NCI-H187 treated with DMSO at 0.1 percent for 48 hours (cell line): ENCODE measurements at regions not wholly inside any gene's neighbourhood (a gene's known extent, or its start where the extent isn't known, plus 50 kb on each side); places are given as distances from the start of the nearest gene placed in this dataset.

ENCODE experiments used
- DNase-seq: peaks from one replicate; lab custom pipeline; 2025; lab: John Stamatoyannopoulos, UW

DNA sequence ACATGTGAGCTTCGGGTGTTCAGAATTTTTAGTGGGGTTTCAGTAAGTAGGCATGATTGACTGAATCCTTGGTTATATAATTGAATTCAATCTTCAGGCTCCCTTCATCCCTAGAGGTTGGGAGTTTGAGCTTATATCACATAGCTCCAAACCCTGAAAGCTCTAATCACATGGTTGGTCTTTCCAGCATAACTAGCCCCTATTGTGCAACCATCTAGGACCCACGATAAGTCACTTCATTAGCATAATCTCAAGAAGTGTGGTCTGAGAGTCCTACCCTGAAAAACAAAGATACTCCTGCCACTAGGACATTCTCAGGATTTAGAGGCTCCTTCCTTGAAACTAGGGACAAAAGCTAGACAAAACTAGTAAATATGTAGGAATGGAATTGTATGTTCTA is 348.9 kb upstream of the CBLB start:
- DNase-seq, result no peak

DNA sequence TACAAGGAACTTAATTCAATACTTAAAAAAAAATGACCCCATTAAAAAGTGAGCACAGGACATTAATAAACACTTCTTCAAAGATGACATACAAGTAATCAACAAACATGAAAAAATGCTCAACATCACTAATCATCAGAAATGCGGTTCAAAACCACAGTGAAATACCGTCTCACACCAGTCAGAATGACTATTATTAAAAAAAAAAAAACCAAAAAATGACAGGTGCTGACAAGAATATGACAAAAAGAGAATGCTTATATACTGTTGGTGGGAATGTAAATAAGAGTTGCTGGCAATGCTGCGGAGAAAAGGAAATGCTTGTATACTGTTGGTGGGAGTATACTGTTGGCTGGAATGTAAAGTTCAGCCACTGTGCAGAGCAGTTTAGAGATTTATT is 358.3 kb upstream of the CBLB start:
- no peak for DNase-seq

DNA sequence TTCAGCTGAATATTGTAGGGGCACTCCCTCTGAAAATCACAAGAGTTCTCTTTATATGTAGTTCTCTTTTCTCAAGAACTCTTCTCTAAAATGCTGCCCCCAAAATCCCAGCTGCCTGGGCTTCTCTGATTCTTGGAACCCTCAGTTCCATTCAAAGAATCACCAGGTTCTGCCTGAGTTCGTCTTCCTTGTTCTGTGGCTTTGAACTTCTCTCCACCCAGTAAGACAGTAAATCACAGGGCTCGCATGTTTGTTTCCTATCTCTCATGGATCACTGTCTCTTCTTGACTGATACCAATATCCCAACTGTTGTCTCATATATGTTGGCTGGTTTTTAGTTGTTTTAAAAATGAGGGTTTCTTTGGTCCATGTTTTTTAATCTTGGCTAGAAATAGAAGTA is 359.5 kb upstream of the CBLB start:
- no peak for DNase-seq

DNA sequence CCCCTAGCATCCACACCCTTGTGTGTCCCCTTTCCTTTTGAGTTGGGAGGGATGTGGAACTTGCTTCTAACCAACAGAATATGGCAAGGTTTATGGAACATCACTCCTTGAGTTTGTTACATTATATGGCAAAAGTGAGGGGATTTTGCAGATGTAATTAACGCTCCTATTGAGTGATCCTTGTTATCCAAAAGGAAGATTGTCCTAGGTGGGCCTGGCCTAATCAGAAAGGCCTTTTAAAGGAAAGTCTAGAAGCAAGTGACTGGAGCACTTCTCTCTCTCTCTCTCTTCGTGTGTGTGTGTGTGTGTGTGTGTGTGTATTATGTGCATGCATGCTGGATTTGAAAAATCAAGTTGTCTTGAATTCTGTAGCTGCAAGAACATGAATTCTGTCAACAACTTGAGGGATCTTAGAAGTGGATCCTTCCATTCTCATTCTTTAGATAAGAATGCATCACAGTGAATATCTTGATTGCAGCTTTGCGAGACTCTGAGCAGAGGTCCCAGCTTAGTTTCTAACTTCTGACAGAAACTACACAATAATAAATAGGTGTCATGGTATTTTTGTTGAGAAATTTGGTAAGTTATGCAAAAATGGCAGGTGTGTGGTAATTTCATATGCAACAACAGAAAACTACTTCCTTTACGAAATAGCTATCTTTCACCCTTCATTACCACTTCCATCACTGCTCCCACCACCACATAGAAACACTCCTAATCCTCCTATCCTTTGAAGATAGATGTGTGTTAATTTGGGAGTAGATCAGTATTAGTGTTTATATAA is 360.9 kb upstream of the CBLB start:
- no peak for DNase-seq

DNA sequence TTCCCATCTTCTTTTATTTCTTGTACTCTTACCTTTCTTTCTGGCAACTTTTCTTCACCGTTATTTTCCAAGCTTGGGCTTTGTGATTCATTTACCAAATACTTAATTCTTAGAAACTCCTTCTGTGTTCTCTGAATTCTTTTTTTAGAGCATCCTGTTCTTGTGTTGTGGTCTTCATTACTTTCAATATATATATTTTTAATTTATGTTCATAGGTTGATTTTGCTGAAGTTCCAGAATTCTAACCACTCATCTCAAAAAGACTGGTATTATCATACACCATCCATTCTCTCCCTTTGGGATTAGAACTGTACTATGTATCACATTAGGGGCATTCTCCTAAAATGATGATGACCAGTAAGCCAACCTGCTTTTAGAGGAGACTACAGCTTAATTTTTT is 362.3 kb upstream of the CBLB start:
- no peak for DNase-seq

DNA sequence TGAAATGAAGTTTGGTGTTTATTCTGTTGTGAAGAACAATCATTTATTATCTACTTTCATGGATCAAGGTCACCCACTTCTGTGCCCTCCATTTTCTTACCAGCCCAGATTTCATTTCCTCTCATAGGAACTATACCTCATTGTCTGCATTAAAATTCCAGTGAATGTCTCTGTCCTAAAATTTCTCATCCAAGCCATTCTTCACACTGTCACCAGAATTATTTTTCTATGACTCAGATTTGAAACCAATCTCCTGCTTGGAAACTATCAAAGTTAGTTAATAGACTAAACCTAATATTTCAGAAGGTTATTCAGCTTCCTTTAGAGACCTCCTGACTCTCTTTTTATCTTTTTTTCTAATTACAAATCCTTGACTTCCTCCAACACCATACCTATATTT is 364.1 kb upstream of the CBLB start:
- no peak for DNase-seq

DNA sequence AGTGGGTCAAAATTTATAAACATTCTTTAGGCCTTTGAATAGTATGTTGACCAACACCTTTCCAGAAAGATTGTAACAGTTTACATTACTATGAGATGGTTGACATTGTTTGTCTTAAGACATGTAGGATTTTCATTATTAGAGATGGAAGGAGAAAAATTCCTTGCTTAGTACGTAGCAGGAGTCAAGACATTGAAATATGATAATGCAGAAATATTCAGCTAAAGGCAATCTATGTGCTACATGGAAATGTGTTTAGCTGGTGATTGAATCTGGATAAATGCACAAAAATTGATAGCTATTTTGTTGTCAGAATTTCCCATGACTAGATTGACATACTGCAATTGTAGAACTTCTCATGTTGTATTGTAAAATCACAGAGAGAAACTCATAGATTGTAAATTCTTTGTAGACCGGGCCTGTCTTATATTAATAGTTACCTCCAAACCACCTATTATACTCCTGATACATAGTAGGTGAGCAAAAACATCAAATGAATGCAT is 370.4 kb upstream of the CBLB start:
- no peak for DNase-seq

DNA sequence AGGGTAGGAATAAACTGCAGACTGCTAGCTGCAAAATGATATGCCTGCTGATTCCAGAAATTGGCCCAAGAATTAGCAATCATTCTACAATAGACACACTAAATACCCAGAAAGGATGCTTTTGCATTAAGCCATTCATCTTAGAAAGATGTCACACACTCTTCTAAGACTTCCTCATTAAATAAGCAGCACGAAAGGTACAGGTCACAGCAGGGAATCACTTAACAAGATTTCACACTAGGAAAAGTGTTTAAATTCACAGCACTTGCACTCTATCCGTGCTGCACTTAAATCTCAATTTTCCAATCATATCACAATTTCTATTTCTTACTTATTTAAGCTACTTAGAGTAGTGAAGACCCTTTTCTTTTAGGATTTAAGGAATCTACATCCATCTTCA is 372.8 kb upstream of the CBLB start:
- no peak for DNase-seq

DNA sequence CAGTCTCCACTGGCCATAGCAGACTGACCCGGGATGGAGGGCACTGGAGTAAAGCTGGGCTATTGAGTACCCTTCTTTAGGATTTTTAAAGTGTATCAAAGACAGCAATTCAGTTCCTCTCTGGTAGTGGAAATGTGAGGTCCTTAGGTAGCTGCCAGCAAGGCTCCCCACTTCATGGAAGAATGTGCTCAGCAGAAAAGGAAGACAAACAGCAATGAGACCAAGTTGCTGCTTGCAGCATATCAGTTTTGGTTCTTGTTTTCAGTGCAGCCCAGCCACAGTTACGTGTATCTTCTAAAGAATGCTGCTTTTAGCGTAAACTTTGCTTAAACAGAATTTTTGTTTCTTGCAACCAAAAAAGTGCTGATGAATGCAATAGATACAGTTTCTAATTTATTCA is 374.0 kb upstream of the CBLB start:
- DNase-seq, result no peak

DNA sequence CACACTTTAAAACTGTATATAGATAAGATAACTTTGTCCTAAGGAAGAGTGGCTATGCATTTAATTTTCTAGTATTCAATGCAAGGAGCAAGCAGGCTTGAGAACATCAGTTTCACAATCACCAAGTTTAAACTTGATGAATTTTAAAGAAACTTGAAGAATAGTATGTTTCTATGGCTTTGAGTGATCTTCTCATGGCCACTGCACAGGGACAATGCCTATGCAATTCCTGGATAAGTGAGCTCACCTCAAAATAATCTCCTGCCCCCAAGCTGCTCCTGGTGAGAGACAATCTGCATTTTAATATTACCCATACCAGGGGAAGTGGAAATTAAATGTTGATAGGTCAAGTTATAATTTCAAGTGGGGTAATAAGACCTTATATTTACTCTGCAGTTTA is 376.6 kb upstream of the CBLB start:
- no peak for DNase-seq

DNA sequence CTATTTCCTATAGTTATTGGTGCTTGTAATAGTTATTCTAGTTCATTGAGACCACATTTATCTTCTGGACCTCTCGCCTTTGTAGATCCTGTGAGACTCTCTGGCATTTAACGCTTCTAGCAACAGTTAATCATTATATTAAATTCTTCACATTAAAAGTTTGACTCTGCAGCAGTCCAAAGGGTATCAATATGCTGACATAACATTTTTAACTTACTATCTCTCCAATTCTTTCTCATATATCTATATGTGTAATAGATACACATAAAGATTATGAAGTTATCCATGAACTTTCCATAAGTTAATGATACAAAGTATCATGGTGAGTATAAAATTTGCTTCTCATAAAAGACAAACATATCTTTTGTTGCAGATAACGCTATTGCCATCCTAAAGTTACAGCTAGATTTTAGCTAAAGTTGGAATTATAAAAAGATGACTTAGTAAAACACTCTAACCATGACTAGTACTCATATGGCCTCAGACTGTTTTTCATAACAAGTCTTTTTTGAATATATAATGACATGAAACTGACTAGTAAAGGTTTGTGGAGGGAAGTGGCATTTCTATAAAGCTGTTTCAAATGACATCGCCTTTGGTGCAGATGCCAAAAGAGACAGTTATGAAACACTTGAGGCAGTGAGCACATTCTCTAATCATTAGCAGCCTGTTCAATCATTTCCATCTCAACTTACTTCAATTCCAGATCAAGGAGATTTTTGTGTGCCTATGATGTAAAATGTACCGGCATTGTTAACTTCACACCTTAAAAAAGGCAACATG is 379.3 kb upstream of the CBLB start:
- DNase-seq, result no peak

DNA sequence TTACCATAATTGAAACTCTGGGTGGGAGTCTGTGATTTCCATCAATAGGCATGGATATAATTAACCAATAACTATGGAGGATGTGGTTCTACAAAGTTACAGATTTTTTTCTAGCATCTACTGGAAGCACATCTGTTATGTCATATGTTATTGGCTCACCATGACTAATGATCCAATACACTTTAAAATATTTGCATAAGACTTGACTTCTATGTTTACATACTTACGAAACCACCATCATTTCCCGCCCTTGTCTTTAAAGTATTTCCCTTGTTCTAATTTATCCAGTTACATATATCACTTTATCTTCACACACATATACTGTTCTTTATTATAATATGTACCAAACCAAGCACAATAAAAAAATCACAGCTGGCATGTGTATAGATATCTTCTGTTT is 380.3 kb upstream of the CBLB start:
- no peak for DNase-seq

DNA sequence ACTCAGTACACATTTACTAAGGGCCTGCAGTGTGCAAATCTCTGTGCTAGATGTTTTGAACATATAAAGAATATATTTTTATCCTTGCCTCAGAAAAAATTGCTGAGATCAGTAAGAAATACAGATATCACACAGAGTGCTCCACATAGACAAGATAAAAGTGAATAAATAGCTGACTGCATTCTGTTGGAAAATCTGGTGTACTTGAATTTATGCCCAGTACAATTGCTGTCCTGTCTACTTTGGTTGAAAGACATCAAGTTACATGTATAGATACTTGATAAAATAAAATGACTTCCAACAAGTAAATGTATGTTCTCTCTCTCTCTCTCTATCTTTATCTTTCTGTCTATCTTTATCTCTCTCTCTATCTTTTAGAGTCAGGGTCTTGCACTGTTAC is 381.2 kb upstream of the CBLB start:
- DNase-seq, result no peak

DNA sequence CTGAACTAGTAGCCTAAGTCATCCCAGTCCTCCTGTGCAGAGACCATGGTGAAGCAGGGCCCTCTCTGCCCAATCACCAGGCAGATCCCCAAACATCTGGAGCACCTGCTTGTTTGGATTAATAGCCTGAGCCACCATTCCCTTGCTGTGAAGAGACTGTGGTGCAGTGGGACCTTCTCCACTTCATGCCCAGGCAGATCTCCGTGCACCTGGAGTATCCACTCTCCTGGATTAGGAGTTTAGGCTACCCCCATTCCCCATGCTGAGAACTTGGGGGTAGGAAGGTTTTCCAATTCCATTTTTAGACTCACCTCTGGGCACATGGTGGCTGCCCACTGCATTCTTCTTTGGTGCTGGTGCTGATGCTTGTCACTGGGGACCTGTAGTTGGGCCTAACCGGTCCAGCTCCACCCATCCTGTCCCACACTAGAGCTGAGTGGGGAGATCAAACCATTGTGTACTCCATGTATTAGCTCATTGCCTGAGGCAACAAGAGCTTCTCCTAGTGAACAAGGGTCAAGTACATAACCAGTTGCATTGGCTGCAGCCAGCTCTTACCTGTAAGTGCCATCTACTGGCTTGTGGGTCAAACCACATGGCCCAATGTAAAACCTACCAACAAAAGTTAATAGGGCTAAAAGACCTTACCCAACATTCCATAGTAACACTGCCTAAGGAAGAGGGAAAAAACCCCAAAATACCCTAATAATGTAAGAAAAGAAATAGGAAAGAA is 382.5 kb upstream of the CBLB start:
- DNase-seq, result no peak

DNA sequence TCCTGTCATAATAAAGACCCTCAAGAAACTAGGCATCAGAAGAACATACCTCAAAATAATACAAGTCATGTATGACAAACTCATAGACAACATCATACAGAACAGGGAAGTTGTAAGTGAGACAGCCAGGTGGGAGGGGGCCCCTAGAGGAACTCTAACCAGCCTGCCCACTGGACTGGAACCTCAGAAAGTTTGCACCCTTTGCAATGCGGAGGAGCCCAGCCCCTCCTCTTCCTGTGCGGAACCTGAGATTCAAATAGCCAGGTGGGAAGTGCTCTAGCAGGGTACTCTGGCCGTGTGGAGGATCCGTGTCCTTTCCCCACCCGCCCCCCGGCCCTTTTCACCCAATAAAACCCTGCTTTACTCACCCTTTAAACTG is 387.0 kb upstream of the CBLB start:
- DNase-seq, result no peak

DNA sequence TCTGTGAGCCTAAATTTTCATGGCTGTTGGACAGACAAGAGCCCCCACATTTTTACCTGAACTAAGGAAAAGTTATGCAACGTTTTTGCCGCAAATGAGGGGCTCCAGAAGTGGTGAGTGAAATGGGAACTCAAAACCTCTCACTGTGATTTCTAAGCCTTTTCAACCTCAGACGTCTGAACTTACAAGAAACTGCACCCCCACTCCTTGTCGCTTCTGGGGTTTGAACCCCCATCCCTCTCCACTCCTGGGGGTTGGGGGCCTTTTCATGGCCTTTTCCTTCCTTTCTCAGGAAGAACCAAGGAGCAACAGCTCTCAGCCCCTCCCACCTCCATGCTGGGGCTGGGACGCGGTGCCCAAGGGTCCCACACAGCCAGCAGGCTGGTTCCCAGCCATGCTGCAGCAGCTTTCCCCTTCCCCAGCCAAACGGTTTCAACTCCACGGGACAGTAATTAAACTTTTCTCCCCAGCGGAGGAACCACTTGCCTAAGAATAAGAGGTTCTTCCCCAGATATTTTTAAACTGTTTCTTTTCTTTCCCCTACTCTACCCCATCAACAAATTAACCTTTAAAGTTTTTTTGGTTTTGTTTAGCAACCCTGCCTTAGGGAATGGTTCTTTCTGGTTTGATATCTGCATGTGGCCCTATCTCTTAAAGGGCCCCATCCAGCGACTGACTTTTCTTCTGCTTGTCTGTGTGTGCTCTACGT is 387.6 kb upstream of the CBLB start:
- no peak for DNase-seq

DNA sequence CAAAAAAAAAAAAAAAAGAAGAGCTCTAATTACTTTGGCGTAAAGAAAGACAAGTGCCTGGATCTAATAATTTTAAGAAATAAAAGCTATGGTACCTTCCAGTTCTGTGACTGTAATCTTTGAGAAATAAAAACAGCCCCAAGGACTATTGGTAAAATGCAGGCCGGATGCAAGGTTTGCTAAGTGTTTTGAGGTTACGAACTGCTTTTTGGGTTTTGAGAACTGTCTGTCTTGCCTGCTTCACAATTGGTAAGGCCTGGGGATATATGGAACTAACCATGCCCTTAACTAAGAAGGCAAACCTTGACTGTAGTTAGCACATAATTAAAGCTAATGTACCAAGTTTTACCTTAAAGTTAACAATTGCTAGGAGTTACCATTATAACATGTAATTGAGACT is 388.4 kb upstream of the CBLB start:
- DNase-seq, result no peak

DNA sequence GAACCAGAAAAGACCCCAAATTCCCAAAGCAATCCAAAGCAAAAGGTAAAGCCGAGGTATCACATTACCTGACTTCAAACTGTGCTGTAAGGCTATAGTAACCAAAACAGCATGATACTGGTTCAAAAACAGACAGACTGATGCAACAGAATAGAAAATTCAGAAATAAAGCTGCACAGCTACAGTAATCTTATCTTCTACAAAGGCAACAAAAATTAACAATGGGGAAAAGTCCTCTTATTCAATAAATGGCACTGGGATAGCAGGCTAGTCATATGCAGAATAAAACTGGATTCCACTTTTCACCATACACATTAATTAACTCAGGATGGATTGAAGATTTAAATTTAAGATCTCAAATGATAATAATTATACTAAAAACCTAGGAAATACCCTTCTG is 392.6 kb upstream of the CBLB start:
- DNase-seq, result no peak

DNA sequence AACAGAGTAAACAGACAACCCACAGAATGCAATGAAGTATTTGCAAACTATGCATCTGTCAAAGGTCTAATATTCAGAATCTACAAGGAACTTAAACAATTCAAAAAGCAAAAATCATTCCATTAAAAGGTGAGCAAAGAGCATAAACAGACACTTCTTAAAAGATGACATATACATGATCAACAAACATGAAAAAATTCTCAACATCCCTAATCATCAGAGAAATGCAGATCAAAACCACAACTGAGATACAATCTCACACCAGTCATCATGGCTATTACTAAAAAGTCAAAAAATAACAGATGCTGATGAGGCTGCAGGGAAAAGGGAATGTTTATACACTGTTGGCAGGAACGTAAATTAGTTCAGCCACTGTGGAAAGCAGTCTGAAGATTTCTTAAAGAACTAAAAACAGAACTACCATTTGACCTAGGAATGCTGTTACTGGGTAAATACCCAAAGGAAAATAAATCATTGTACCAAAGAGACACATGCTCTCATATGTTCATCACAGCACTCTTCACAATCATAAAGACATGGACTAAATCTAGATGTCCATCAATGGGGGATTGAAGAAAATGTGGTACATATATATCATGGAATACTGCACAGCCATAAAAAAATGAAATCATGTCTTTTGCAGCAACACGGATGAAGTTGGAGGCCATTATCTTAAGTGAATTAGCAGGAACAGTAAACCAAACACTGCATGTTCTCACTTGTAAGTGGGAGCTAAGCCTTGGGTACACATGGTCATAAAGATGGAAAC is 393.3 kb upstream of the CBLB start:
- no peak for DNase-seq

DNA sequence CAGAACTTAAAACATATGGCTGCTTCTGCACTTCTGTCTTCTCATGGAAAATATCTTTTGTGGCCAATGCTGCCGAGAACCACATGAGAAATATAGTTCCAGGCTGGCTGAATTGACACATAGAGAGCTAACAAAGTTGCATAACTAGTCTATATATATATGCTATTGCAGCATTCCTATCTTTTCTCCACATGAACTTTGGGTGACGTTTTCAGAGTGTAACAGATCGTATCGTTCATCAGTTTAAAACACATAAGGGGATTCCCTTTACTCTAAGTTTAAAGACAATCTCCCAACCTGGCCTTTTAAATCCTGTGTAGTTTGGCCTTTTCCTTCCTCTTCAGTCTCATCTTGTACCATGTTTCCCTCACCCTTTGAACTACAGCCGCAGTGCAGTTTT is 394.2 kb upstream of the CBLB start:
- no peak for DNase-seq

DNA sequence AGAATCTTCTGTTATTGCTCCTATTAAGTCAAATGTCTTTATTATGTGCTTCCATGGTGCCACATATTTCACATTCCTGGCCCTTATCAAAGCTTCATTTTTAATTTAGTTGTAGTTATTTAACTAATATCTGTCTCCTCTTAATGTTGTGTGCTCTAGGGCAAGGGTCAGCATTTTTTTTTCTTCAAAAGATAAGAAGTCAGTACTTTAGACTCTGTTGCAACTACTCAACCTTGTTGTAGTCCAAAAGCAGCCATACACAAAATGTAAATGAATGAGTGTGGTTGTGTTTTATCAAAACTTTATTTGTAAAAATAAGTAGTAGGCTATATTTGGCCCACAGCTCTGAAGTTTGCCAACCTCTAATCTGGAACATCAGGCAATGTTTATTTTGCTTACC is 394.7 kb upstream of the CBLB start:
- DNase-seq, result no peak

DNA sequence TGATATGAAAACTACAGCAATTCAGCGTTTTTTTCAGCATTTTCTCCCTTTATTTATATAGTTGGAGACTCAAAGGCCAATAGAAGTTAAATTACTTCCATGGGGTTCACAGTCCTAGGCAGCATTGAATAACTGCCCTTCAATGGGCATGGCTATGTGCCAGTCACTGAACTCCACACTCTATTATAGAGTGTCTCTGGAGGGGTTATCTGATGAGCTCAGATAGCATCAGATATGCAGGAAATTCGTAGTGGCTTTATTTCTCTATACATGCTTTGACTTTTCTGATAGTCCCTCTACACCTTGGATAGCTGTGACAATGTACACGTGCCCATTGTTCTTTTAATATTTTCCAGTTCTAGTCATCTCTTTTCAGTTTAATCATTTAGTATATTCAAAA is 396.9 kb upstream of the CBLB start:
- DNase-seq, result no peak
